Suprapubic skin (tissue), 3 donors: ENCODE measurements at regions not wholly inside any gene's neighbourhood (a gene's known extent, or its start where the extent isn't known, plus 50 kb on each side); places are given as distances from the start of the nearest gene placed in this dataset.

Experiments used
- CTCF ChIP-seq, 2 donors: fragments of 200-600 bp in 1 of 2; fragments of 450-650 bp in 1 of 2; sonication (generic) in 1 of 2; IDR thresholded peaks; one replicate each; pipeline ENCODE4 v1.5.1; 2016 to 2019; ENCODE audit warnings: antibody characterized with exemption in 2 of 2, mild to moderate bottlenecking in 1 of 2, moderate library complexity in 1 of 2
- EP300 ChIP-seq: sonication (generic); formaldehyde crosslinking; IDR thresholded peaks from one replicate; pipeline ENCODE4 v1.6.1; 2017; ENCODE audit warnings: antibody characterized with exemption
- POLR2A ChIP-seq, 2 donors: fragments of 450-650 bp; IDR thresholded peaks; one replicate each; pipeline ENCODE4 v1.6.1; 2017; ENCODE audit warnings: antibody characterized with exemption in 2 of 2, mild to moderate bottlenecking in 2 of 2, moderate library complexity in 2 of 2

- TF ChIP-seq CTCF (IDR thresholded peaks at IDR 0.05) (no peak), POLR2A (IDR thresholded peaks at IDR 0.05) (no peak), EP300 (no peak)
Measured at GRCh38 chr4:160495356-160495755, 1392.5 kb downstream of the RAPGEF2 start.
